Spleen (tissue), 11 donors: ENCODE measurements at regions not wholly inside any gene's neighbourhood (a gene's known extent, or its start where the extent isn't known, plus 50 kb on each side); places are given as distances from the start of the nearest gene placed in this dataset.

Experiments used
- DNase-seq: peaks from one replicate; pipeline ENCODE4 v3.0.0-alpha.2; 2020
- H3K27ac ChIP-seq, 8 donors: fragments of 200-600 bp; sonication (generic) in 7 of 8; 1 replicate in 4 of 8; 2 replicates in 4 of 8; pipeline versions ENCODE4 v1.5.0 to v1.8.0; 2016 to 2021; ENCODE audit warnings: inconsistent platforms in 4 of 8, mild to moderate bottlenecking in 4 of 8, moderate library complexity in 1 of 8
- H3K27me3 ChIP-seq, 7 donors: fragments of 200-600 bp; sonication (generic) in 6 of 7; replicated peaks in 1 of 7; 1 replicate in 4 of 7; 2 replicates in 3 of 7; pipeline versions ENCODE4 v1.5.0 to v1.8.0; 2016 to 2021; ENCODE audit warnings: inconsistent platforms in 3 of 7, mild to moderate bottlenecking in 1 of 7
- H3K36me3 ChIP-seq, 6 donors: fragments of 200-600 bp; sonication (generic) in 5 of 6; 1 replicate in 4 of 6; 2 replicates in 2 of 6; pipeline versions ENCODE4 v1.5.0 to v1.8.0; 2016 to 2021; ENCODE audit warnings: inconsistent platforms in 2 of 6
- H3K4me1 ChIP-seq, 6 donors: fragments of 200-600 bp; sonication (generic) in 5 of 6; 1 replicate in 3 of 6; 2 replicates in 3 of 6; pipeline versions ENCODE4 v1.5.0 to v1.8.0; 2016 to 2021; ENCODE audit warnings: inconsistent platforms in 3 of 6
- H3K4me3 ChIP-seq, 8 donors: fragments of 200-600 bp; sonication (generic) in 7 of 8; 1 replicate in 4 of 8; 2 replicates in 4 of 8; pipeline versions ENCODE4 v1.5.0 to v1.8.0; 2016 to 2021; ENCODE audit warnings: inconsistent platforms in 4 of 8, mild to moderate bottlenecking in 4 of 8, moderate library complexity in 2 of 8
- H3K9me3 ChIP-seq, 8 donors: fragments of 200-600 bp; sonication (generic) in 7 of 8; 1 replicate in 4 of 8; 2 replicates in 4 of 8; pipeline versions ENCODE4 v1.5.0 to v1.8.0; 2016 to 2021; ENCODE audit warnings: inconsistent platforms in 4 of 8
- POLR2A ChIP-seq, 3 donors: fragments of 450-650 bp; IDR thresholded peaks; one replicate each; pipeline ENCODE4 v1.5.1; 2017; ENCODE audit warnings: antibody characterized with exemption in 3 of 3, mild to moderate bottlenecking in 1 of 3
- POLR2AphosphoS5 ChIP-seq, 3 donors: sonication (generic); formaldehyde crosslinking; IDR thresholded peaks; one replicate each; pipeline ENCODE4 v1.5.1; 2017; ENCODE audit warnings: antibody characterized with exemption in 3 of 3
- WGBS, 5 donors: extraction: QIAGEN DNeasy Blood & Tissue Kit in 3 of 5; methylation state at CpG; one replicate each; pipeline versions ENCODE4 v1.1.5 to v1.1.7; 2013 to 2018; 5-methylcytosine and 5-hydroxymethylcytosine counted together
- intact Hi-C: fragments of 100-400 bp; cut with DNase I; formaldehyde crosslinking; loops from one replicate; pipeline ENCODE4 v1.15.0; 2023; ENCODE audit warnings: low total_unique reads
- small RNA-seq, 4 donors: library from RNA; depleted of rRNA; stranded (forward); fragments of <200 nt; gene quantifications; one replicate each; pipeline ENCODE3, GENCODE V24; 2016
- TF ChIP-seq, protein P1 (sequence below), 11 experiments: fragments of 200-600 bp in 7 of 11; fragments of 450-650 bp in 4 of 11; sonication (generic) in 4 of 11; IDR thresholded peaks in 8 of 11; conservative IDR thresholded peaks in 3 of 11; 1 replicate in 7 of 11; 2 replicates in 4 of 11; pipeline versions ENCODE4 v1.4.0 to v1.8.0; 2016 to 2021; ENCODE audit warnings: antibody characterized with exemption in 11 of 11, inconsistent platforms in 4 of 11, mild to moderate bottlenecking in 1 of 11
- donor health status: healthy with polysubstance abuse.
- donor health status: DM: no; HTN: no; CAD: no; lungs with moderate emphysema.
- donor health status: DM: no; HTN: no; CAD: no.
- donor health status: Bipolar disorder and iron deficiency.
- donor health status: healthy.
- donor health status: DM: no; HTN: no; CAD: no.
- donor health status: DM: yes; HTN: yes; CAD: no.

DNA sequence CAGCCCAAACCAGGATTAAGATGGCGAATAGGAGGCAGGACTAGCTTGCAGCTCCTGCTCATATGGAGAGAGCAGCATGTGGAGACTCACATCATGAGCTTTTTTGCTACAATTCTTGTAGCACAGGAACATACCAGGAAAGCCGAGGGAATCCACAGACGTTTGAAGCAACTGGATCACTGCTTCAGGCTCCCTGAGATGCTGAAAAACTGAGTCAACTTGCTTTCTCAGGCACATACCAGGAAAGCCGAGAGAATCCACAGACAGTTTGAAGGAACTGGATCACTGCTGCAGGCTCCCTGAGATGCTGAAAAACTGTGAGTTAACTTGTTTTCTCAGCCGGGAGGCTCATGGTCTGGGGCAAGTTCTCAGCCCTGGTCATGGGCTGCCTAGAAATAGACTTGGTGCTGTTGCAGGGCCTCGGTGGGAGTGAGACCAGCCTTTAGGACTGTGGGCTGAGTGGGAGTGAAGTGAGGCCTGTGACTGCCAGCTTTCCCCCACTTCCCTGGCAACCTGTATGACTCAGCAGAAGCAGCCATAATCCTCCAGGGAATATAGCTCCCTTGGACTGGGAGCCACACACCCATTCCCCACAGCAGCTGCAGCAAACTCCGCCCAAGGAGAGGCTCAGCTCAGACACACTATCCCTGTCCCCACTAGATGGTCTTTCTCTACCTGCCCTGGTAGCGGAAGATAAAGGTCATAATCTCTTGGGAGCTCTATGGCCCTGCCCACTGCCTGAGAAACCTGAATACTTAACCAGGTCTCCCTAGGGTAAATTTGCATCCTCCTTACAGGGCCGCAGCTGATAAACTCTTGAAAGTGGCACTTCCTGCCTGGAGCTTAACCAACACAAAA is 51.9 kb upstream of the PFN2 start:
- Histone ChIP-seq H3K27ac (no peak overlapping the region), H3K9me3 (peaks cover 0 to 40% (median 25%) of the 10 kb centered on the region in 8 donors), H3K4me1 (no peaks in the 10 kb centered on the region), H3K36me3 (no peaks in the 10 kb centered on the region), H3K27me3 (peaks cover 0 to 11% (median 0%) of the 10 kb centered on the region in 7 donors), H3K4me3 (no peak overlapping the region)
- WGBS, 5 donors = 81 to 86% (median 82%) methylated on average over 9 of the region's 9 CpGs
- no peak for TF ChIP-seq POLR2A (IDR thresholded peaks at IDR 0.05)
- TF ChIP-seq POLR2AphosphoS5 (IDR thresholded peaks at IDR 0.05) = no peak
- TF ChIP-seq, protein P1, sequence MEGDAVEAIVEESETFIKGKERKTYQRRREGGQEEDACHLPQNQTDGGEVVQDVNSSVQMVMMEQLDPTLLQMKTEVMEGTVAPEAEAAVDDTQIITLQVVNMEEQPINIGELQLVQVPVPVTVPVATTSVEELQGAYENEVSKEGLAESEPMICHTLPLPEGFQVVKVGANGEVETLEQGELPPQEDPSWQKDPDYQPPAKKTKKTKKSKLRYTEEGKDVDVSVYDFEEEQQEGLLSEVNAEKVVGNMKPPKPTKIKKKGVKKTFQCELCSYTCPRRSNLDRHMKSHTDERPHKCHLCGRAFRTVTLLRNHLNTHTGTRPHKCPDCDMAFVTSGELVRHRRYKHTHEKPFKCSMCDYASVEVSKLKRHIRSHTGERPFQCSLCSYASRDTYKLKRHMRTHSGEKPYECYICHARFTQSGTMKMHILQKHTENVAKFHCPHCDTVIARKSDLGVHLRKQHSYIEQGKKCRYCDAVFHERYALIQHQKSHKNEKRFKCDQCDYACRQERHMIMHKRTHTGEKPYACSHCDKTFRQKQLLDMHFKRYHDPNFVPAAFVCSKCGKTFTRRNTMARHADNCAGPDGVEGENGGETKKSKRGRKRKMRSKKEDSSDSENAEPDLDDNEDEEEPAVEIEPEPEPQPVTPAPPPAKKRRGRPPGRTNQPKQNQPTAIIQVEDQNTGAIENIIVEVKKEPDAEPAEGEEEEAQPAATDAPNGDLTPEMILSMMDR (IDR thresholded peaks at IDR 0.05 in 8 of 11, conservative IDR thresholded peaks at IDR 0.05 in 3 of 11) = no peak
- DNase-seq = no peak
- intact Hi-C loops = no loop called here

DNA sequence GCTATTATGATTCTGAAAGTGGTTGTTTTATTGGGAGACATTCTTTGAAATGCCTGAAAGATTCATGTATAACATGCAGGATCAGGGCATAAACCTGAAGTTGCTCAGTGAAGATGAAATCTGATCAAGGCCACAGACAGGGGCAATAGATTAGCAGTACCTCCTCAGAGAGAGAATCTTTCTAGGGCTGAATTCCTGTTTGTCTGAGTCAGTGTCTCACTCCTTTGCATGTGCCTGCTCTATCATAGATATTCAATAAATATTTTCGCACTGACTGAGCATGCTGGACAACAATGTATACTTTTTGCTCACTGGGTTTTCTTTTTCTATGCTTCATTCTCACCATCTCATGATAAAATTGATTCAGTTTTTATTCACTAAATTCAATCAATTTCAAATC is 49.8 kb upstream of the PFN2 start:
- no peaks in the 10 kb centered on the region for H3K36me3 ChIP-seq
- peaks cover 0 to 30% (median 21%) of the 10 kb centered on the region in 8 donors for H3K9me3 ChIP-seq
- intact Hi-C loops = no loop called here
- DNase-seq = no peak
- TF ChIP-seq, protein P1 (IDR thresholded peaks at IDR 0.05 in 8 of 11, conservative IDR thresholded peaks at IDR 0.05 in 3 of 11) = no peak
- H3K27me3 ChIP-seq = peaks cover 0 to 12% (median 0%) of the 10 kb centered on the region in 7 donors
- WGBS, 5 donors = 86 to 100% (median 90%) methylated on average over 1 of the region's 1 CpG
- H3K4me1 ChIP-seq = no peaks in the 10 kb centered on the region
- H3K27ac ChIP-seq = no peak overlapping the region
- no peak overlapping the region for H3K4me3 ChIP-seq

Small RNAs in the stretch of these regions (small RNA-seq; reads per million reads assigned to genes)
- 0 reads per million in 4 donors for gene RF00004
- gene RPL32P9 = 0 reads per million in 4 donors
